Stimulated activated CD8-positive, alpha-beta memory T cell treated with anti-CD3 and anti-CD28 coated beads, Interleukin-7, amount 100 ng/mL, for 1 hour (primary cell): ENCODE measurements at regions not wholly inside any gene's neighbourhood (a gene's known extent, or its start where the extent isn't known, plus 50 kb on each side); places are given as distances from the start of the nearest gene placed in this dataset.

Source experiments
- DNase-seq, 2 donors: peaks; one replicate each; pipeline ENCODE4 v3.0.0-alpha.2; 2020; ENCODE audit warnings: low read depth in 2 of 2

- no peak for DNase-seq
Observed at GRCh38 chr14:71202881-71203280, 295.6 kb downstream of the PCNX1 start.

DNA sequence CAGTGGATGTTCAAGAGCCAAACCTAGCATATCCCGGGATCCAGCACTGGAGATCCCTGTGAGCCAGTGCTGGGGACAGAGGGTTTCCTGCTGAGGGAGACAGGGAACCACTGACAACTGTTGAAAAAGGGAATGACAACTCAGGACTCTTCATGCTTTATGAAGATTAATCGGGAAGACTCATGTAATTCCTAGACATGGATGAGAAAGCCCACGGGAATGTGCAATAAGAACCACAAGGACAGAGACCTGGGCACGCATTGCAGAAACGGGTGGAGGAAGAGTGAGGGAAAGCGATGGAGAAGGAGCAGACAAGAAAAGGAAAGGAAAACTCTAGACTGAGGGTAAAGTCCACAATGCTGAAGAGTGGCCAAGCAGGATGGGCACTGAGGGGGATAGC is 296.0 kb downstream of the PCNX1 start:
- DNase-seq: no peak

GRCh38 chr14:71204231-71204630 is 297.0 kb downstream of the PCNX1 start:
- no peak for DNase-seq

DNA sequence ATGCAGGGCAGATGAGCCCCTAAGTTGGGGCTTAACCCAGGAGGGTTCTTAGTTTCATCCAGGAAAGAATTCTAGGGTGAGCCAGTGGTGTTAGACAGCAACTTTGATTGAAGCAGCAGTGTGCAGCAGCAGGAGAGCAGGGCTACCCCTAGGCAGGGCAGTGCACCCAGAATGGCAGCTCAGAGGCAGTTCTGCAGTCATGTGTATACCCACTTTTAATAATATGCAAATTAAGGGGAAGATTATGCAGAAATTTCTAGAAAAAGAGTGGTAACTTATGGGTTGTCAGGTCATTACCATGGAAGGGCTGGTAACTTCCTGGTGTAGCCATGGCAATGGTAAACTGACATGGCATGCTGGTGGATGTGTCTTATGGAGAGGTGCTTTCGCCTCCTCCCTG is 297.5 kb downstream of the PCNX1 start:
- DNase-seq: no peak

- no peak for DNase-seq
Observed at GRCh38 chr14:71206123-71206522, 298.9 kb downstream of the PCNX1 start.

GRCh38 chr14:71206766-71207371 is 299.6 kb downstream of the PCNX1 start:
- no peak for DNase-seq

DNA sequence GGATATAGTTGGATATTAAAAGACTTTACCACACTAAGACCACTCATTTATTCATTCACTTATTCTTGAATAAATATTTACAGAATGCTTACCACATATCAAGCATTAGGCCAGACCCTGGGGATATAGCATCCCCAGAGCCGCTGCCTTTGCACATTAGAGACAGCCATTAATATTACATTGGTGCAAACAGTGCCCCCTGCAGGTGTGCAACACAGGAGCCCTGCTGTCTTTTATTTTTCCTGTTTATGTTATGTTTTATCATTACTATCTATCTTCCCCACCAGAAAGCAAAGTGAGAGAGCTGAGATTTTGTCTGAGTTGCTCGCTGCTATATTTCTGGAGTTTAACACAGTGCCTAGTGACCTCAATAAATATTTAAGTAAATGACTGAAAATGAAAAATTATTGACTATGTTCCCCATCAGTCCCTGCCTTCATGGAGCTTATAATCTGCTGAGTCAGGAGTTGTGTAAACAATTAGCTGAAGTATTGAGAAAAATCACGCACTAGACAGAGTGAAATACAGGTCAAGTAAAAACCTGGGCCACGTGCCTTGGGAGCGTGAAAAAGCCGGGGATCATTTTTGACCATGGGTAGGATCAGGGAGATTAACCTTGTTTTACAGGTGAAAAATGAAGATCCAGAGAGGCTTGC is 301.6 kb downstream of the PCNX1 start:
- DNase-seq: no peak

DNA sequence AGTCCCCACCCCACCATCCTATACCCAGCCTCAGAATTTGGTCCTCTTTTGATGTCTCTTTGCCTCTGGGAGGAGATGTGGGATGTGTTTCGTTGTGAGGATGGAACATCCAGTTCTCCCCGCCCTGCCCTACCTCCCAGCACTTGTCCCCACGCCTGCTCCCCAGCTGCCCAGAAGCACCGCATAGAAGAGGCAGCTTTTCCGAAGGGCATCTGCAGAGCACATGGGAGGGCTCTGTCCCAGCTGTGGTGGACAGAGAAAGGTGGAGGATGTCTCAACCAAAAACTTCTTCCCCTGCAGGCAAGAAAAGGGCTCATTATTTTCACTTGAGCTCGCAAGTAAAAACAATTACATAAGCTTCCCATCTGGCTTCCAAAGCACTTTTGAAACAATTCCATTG is 302.6 kb downstream of the PCNX1 start:
- no peak for DNase-seq

DNA sequence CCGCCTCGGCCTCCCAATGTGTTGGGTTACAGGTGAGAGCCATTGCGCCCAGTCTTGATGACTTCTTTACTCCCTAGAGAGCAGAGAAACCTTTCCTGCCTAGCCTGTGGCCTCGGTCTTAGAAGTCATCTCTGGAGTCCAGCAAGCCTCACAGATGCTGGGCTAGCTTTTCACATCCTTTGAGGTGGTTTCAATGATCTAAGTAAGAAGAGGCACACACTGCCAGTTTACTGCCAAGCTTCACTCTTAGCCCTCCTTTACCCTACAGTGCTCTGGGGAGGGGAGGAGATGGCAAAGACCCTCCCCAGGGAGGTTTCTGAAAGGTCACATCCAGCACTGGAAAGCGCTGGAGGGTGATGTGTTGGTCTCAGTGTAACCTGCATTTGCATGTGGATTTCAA is 304.8 kb downstream of the PCNX1 start:
- DNase-seq: no peak

GRCh38 chr14:71212683-71213107 is 305.4 kb downstream of the PCNX1 start:
- no peak for DNase-seq

- no peak for DNase-seq
Observed at GRCh38 chr14:71214241-71214640, 307.0 kb downstream of the PCNX1 start.

DNA sequence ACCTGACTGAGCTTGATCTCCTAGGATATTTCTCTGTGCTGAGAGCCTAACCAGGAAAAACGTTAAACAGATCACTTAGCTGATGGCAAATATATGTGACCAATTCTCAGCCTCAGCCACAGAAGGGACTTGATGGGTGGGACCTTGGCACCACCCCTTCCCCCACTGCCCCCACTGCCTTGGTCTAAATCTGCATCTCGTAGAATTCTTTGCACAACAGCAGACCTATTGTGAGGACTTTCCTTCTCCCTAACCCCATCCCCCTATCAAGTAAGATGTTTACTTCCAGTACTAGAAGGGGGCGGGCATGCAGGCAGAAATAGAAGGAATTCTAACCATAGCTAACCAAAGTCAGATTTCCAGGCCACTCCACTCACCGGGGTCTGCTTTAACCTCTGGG is 313.2 kb downstream of the PCNX1 start:
- no peak for DNase-seq

- no peak for DNase-seq
Observed at GRCh38 chr14:71221119-71221518, 313.9 kb downstream of the PCNX1 start.

DNA sequence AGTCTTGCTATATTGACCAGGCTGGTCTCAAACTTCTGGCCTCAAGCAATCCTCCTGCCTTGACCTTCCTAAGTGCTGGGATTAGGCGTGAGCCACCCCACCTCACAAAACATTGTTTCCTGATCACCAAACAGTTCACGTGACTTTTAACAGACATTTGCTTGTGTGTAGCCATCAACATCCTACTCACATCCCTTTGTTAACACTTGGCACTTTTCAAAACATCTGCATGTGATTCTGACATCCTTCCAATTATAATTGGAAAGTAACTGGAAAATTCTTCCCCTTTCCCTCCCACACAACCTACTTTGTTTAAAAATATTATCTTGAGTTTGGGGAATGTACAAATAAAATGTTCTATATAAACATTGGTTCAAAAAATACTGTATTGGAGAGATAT is 317.9 kb downstream of the PCNX1 start:
- no peak for DNase-seq

DNA sequence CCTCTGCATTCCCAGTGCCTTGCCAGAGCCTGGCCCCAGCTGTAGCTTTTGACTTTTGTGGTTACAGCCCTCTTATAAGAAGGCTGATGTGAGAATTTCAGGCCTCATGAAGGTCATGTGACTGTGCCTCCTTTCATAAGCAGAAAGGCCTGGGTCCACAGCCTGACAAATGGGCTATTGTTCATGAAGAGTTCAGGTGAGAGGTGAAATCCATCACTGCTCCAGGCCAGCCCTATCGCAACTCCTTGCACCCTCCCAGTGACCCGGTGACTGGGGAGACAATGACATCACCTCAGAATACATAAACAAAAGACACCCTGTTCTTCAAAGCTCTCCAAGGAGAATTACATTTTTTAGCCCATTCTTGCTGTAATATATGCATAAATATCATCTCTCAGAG is 321.5 kb downstream of the PCNX1 start:
- no peak for DNase-seq

DNA sequence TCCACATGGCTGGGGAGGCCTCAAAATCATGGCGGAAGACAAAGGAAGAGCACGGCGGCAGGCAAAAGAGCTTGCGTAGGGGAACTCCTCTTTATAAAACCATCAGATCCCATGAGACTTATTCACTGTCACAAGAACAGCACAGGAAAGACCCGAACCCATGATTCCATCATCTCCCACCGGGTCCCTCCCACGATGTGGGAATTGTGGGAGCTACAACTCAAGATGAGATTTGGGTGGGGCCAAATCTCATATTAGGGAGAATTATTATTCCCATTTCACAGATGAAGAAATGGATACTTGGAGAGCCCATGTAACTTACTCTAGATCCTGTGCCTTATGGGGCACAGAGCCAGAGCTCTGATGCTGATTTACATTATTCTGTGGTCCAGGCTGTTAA is 322.6 kb downstream of the PCNX1 start:
- DNase-seq: no peak

- DNase-seq: no peak
Observed at GRCh38 chr14:71230897-71231296, 323.6 kb downstream of the PCNX1 start.

- DNase-seq: no peak
Observed at GRCh38 chr14:71231521-71232393, 324.5 kb downstream of the PCNX1 start.

DNA sequence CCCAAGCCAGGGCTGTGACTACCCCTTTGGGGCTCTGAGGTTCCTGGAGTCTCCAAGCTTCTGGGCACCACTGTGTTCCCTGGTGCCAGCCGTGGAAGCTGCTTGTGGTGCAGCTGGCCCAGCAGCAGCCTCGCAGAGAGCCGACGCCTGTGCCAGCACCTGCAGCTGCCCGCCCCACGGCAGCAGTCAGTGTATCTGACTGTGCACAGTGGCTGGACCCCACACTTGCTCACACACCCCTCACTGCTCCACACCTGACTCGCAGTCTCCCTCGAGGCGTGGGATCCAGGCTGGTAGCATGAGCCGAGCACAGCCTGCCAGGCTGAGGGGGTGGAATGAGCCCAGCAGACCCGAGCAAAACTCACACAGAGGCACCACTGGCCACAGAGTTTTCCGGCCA is 325.2 kb downstream of the PCNX1 start:
- DNase-seq: no peak

GRCh38 chr14:71235875-71236274 is 328.6 kb downstream of the PCNX1 start:
- DNase-seq: no peak

DNA sequence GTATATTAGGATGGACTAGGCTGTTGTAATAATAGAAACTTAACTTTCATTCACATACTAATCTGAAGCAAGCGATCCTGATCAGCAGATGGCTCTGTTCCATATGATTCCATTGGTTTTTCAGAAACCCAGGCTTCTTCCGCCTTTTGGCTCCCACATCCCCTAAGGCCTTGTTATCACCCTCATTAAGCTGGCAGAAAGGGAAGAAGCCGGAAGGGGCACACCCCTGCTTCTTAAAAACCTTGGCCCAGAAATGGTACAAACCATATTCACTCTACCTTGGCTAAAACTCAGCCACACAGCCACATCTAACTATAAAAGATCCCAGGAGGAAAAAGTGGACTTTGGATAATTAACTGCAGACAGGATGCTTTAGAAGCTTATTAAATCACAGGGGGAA is 329.2 kb downstream of the PCNX1 start:
- DNase-seq: no peak

GRCh38 chr14:71237556-71237955 is 330.3 kb downstream of the PCNX1 start:
- DNase-seq: no peak

DNA sequence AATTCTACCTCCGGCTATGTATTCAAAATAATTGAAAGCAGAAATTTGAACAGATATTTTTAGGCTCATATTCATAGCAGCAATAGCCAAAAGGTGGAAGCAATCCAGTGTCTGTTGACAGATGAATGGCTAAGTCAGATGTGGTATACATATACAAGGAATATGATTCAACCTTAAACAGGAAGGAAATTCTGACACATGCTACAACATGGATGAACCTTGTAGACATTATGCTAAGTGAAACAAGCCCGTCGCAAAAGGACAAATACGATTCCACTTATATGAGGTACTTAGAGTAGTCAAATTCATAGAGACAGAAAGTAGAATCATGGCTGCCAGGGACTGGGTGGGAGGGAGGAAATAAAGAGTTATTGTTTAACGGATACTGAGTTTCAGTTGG is 331.6 kb downstream of the PCNX1 start:
- no peak for DNase-seq
